Left kidney (tissue), 1 donor: ENCODE measurements at regions not wholly inside any gene's neighbourhood (a gene's known extent, or its start where the extent isn't known, plus 50 kb on each side); places are given as distances from the start of the nearest gene placed in this dataset.
A peak's percentile ranks its signal among the peaks of the same experiment; 100 is the strongest.

Experiments used
- DNase-seq: peaks from one replicate; pipeline ENCODE4 v3.0.0-alpha.2; 2013

GRCh38 chr10:118501171-118501570, 94.3 kb downstream of the PRLHR start:
- DNase-seq = no peak

GRCh38 chr10:118500477-118501104, 94.9 kb downstream of the PRLHR start:
- DNase-seq = no peak

GRCh38 chr10:118499186-118499585, 96.3 kb downstream of the PRLHR start:
- DNase-seq = no peak

GRCh38 chr10:118498623-118499022, 96.8 kb downstream of the PRLHR start:
- no peak for DNase-seq

GRCh38 chr10:118497227-118497626, 98.2 kb downstream of the PRLHR start:
- DNase-seq = no peak

- no peak for DNase-seq
Measured at GRCh38 chr10:118496525-118496924, 98.9 kb downstream of the PRLHR start.

GRCh38 chr10:118495499-118495898, 99.9 kb downstream of the PRLHR start:
- no peak for DNase-seq

GRCh38 chr10:118491055-118491454, 104.4 kb downstream of the PRLHR start:
- DNase-seq = no peak

- DNase-seq = no peak
Measured at GRCh38 chr10:118488710-118489497, 106.5 kb downstream of the PRLHR start.

GRCh38 chr10:118485641-118486040, 109.8 kb downstream of the PRLHR start:
- DNase-seq = no peak

- DNase-seq = no peak
Measured at GRCh38 chr10:118484152-118484871, 111.1 kb downstream of the PRLHR start.

GRCh38 chr10:118483496-118483895, 112.0 kb downstream of the PRLHR start:
- DNase-seq = no peak

GRCh38 chr10:118482393-118483331, 112.8 kb downstream of the PRLHR start:
- DNase-seq = no peak

- DNase-seq = no peak
Measured at GRCh38 chr10:118481871-118482270, 113.6 kb downstream of the PRLHR start.

- no peak for DNase-seq
Measured at GRCh38 chr10:118475214-118475613, 120.2 kb downstream of the PRLHR start.

GRCh38 chr10:118474111-118474510, 121.3 kb downstream of the PRLHR start:
- no peak for DNase-seq

GRCh38 chr10:118473305-118473960, 122.0 kb downstream of the PRLHR start:
- peak; percentile 27 for DNase-seq

- peak; percentile 24 for DNase-seq
Measured at GRCh38 chr10:118472415-118473304, 122.8 kb downstream of the PRLHR start.

GRCh38 chr10:118471863-118472262, 123.6 kb downstream of the PRLHR start:
- DNase-seq = no peak

GRCh38 chr10:118470470-118470869, 125.0 kb downstream of the PRLHR start:
- no peak for DNase-seq
